H54 (cell line): ENCODE measurements at regions not wholly inside any gene's neighbourhood (a gene's known extent, or its start where the extent isn't known, plus 50 kb on each side); places are given as distances from the start of the nearest gene placed in this dataset.

Experiments used
- DNase-seq: peaks from one replicate; pipeline ENCODE4 v3.0.0; 2011; ENCODE audit warnings: low spot score, mixed read lengths; ENCODE audit not compliant: insufficient read length
- FAIRE-seq: peaks from 3 replicates; lab custom pipeline; 2011; peaks lifted over from hg19 to GRCh38; lab: Jason Lieb, UNC
- POLR2A ChIP-seq: IDR thresholded peaks from 2 replicates; pipeline ENCODE4 v1.6.1; 2011; ENCODE audit warnings: low read depth, mild to moderate bottlenecking, low read length

DNA sequence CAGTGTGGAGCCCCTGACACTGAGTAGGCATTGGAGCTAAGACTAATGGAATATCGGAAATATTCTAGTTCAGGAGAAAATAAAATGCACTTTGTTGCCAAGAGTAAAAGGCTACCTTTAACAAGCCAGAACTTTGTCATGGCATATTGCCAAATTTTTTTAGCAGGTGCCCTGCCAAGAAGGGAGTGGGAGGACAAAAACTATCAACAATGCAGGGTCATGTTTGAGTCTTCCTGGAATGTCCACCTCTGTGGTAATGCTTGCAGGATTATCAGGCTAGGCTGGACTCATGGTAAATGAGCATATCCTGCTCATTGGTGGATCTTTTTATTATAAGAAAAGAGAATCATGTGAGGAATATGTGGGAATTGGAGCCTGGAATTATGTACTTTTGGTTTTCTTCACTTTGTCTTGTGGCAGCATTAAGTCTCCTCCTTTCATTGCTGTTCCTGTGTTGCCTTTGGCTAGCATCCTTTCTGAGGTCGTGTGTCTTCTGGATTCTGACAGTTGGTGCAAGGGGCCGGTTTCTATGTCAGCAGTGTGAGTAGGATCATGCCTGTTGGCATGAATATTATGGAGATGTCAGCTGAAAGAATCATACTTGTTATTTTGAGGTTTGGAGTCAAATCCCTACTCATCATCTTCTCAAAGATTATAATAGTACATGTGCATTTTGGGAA, 122.9 kb upstream of the SPRY2 start:
- DNase-seq (no peak), FAIRE-seq (no peak)
- no peak for TF ChIP-seq POLR2A

DNA sequence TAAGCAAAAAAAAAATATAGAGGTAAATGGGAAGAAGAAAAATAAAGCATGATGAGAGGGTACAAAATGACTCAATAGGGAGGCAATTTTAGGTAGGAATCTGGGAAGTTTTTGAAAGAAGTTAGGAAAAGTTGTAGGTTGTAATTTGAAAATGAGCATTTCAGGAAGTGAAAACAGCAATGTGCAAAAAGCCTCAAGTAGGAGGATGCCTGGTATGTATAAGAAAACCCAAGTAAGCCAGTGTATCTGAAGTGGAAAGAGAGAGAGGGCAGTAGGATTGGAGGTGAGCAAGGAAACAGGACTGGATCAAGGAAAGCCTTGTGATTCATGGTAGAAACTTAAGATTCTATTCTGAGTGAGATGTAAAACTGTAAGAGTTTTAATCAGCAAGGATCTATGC, 121.6 kb upstream of the SPRY2 start:
- DNase-seq (no peak), FAIRE-seq (no peak)
- TF ChIP-seq POLR2A = no peak

DNA sequence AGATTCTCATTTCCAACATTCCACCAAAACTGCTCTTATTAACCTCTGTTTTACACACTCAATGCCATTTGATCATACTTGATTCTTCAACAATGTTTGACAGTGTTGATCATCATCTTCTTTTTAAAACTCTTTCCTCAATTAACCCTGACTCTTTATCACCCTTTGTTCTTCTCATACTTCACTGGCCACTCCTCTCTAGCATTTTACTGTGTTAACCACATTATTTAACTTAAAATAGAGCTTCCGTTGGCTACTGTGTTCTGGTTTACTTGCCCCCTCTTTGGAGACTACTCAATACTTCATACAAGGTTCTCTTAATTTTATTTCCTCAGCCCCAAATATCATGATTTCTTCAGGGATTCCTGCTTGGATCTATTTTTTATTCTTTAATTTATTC, 121.1 kb upstream of the SPRY2 start:
- no peak for FAIRE-seq
- DNase-seq = no peak
- no peak for TF ChIP-seq POLR2A

DNA sequence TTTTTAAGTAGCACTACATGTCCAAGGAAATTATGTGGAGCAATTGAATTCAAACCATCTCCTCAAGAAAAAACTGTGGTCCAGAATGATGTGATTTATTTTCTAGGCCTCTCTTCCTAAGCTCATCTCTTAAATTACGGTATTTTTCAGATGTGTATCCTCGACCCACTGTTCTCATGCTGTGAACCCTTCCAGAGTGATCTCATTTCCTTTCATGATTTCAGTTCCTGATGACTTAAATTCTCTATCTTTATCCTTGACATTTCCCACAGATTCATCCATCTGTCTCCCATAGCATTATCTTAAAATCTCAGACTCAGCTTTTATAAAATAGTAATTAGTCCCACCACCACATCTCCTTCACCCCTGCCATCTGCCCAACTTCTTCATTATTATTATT, 117.6 kb upstream of the SPRY2 start:
- FAIRE-seq (no peak), DNase-seq (no peak)
- no peak for TF ChIP-seq POLR2A

DNA sequence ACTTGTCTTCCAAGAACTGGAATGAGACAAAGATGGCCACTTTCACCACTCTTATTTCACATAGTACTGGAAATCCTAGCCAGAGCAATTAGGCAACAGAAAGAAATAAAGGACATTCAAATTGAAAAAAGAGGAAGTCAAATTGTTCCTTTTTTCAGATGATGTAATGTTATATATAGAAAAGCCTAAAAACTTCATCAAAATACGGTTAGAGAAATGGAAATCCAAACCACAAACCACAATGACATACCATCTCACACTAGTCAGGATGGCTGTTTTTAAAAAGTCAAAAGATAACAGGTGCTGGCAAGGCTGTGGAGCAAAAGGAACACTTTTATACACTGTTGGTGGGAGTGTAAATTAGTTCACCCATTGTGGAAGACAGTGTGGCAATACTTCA, 113.3 kb upstream of the SPRY2 start:
- DNase-seq = no peak
- no peak for TF ChIP-seq POLR2A
- no peak for FAIRE-seq

DNA sequence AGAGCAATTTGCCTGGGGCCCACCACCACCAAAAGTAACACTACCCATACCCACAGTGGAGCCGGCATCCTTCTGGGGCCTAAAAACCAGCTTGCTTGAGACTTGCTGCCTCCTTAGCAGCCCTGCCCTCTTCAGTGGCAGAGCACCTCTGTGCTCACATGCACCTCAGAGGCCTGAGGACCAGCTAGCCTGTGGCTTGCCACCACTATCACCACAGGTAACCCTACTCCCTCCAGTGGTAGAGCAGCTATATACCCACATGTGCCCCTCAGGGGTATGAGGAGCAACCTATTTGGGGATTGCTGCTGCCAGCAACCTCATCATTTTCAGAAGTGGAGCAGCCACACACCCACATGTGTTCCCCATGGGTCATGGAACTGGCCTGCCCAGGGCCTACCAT, 111.4 kb upstream of the SPRY2 start:
- FAIRE-seq = no peak
- TF ChIP-seq POLR2A = no peak
- DNase-seq = no peak

DNA sequence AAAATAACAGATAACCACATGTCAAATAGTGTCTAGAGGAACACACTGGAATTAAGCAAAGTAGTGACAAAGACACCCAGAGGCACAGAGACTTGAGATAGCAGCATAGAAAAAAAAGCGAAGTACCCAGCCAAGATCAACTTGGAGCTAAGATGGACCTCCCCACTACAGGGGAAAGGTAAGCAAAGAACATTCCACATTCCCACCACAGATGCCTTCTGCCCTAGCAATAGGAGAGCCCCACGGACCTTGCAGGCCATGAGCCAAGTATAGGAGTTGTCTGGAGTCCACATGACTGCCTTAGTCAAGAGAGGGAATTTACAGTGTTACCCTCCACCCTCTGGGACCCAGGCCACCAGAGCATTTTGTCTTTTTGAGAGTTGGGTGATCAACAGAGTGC, 110.7 kb upstream of the SPRY2 start:
- no peak for TF ChIP-seq POLR2A
- FAIRE-seq (no peak), DNase-seq (no peak)

DNA sequence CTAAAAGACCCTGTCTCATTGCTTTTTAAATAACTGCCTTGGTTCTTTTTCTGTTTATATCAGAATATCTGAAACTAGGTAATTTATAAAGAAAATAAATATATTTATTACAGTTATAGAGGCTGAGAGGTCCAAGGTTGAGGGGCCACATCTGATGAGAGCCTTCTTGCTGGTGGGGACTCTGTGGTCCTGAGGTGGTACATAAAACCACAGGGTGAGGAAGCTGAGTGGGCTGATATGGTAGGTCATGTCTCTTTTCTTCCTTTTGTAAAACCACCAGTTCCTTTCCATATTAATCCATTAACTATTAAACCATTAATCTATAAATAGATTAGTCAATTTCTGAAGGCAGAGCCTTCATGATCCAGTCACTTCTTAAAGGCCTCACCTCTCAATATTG, 109.5 kb upstream of the SPRY2 start:
- DNase-seq = no peak
- no peak for FAIRE-seq
- TF ChIP-seq POLR2A = no peak

DNA sequence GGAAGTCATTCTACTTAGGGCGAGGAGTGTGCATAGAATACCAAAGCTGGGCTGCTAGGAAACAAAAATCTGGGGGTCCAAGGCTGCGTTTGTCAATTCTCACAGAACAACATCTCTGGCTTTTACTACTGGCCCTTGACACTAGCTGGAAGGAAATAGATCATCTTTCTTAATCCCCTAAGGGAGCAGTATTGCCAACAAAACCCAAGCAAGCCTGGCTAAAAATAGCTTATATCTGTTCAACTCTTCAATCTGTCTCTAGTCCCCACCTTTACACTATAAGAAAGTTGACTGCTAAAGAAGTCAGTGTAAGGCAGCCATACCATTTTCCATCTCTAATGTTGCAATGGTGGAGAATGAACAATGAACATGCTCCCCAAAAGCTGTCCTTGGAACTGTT, 107.8 kb upstream of the SPRY2 start:
- TF ChIP-seq POLR2A = no peak
- no peak for DNase-seq
- FAIRE-seq = no peak

DNA sequence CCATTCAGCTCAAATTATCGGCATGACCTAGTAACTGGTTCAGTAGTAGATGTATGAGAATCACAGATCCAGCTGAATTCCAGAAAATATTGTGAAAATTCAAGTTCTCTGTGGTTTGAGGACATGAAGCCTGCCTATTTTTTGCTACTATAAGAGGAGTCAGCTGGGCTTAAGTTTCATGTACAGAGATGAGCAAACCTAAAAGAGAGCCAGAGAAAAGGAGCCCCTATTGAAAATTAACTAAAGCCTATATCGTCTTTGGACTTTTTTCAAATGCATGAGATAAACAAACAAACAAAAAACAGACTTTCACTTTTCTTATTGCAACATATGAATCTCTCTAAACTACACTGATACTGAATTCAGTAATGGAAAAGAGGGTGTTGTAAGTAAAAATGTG, 106.8 kb upstream of the SPRY2 start:
- FAIRE-seq (no peak), DNase-seq (no peak)
- TF ChIP-seq POLR2A = no peak

DNA sequence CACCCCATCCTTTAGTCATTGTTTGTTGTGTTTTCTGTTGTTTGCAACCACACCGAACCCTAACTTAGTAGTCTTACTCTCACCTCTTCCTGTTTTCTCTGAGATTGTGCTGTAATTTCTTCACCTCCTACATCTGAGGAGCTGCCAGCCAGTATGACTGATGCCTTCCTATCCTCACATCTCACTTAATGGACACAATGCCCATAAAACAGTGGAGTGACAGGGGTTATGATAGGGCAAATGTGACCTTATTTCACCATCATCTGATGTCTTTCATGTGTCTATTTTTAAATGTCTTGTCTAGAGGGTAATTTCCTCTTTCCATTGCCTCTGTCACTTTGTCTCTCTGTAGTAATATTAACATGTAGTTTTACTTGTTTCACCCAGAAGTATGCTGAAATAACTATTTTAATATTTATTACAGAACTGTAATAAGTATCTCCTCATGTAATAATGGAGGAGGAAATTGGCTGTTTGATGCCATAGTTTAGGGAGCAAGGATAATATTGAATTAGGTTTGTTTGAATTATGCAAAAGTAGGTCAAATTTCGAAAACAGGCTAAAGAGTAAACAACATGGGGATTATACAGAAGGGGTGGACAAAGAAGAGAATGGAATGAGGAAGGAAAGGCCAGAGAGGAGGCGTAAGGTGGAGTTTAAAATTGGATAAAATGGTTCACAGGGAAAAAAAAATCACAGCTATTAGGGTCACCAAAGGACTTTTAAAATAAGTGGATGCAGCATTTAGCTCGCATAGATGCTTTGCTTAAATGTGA, 103.5 kb upstream of the SPRY2 start:
- FAIRE-seq = no peak
- DNase-seq = no peak
- TF ChIP-seq POLR2A = no peak

DNA sequence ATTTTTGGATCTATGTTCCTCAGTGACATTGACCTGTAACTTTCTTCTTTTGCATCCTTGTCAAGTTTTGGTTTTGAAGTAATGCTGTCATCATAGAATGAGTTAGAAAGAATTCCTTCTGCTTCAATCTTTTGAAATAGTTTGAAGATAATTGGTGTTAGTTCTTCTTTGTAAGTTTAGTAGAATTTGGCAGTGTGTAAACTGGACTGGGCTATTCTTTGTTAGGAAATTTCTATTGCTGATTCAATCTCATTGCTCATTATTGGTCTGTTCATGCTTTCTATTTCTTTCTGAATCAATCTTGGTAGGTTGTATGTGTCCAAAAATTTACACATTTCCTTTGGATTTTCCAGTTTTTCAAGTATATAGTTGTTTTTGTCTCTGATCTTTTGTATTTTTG, 101.7 kb upstream of the SPRY2 start:
- FAIRE-seq (no peak), DNase-seq (no peak)
- no peak for TF ChIP-seq POLR2A

DNA sequence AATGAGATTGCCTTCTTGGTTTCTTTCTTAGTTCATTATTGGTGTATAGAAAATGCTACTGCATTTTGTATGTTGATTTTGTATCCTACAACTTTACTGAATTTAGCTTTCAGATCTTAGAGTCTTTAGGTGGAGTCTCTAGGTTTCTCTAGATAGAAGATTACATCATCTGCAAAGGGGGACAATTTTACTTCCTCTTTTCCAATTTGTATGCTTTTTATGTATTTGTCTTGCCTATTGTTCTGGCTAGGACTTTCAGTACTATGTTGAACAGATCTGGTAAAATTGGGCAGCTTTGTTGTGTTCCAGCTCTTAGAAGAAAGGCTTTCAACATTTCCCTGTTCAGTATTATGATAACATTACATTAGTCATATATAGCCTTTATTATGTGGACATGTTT, 101.0 kb upstream of the SPRY2 start:
- no peak for TF ChIP-seq POLR2A
- DNase-seq (no peak), FAIRE-seq (no peak)

DNA sequence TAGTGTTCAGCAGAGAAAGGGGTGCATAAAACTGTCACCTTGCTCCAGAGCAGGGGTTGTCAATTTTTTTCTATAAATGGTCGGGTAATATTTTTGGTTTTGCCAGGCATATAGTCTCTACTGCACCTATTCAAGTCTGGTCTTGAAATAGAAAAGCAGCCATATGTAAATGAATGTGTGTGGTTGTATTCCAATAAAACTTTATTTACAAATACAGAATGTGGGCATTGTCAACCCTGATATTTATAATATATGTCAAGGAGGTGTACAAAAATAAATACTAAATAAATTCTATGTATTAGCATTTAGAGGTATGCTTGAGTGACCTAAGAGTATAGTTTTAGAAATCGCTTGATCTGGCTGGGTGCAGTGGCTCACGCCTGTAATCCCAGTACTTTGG, 97.6 kb upstream of the SPRY2 start:
- FAIRE-seq (no peak), DNase-seq (no peak)
- TF ChIP-seq POLR2A = no peak

DNA sequence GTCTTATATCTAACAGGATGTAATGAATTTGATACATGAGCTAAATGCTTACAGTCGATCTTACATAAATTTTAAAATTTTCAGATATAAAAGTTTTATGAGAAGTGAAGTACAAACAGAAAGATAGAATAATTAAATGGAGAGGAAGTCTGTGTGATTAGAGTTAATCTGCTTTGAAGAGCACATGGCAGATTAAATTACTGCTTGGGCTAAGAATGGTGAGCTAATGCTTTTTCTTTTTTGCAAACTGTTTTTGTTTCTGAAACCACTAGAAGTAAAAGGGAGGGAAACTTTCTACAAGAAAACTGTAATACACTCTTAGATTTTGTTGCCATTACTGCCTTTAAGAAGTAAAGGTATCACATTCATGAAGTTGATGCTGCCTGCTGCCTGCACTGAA, 96.3 kb upstream of the SPRY2 start:
- TF ChIP-seq POLR2A = no peak
- no peak for FAIRE-seq
- no peak for DNase-seq

DNA sequence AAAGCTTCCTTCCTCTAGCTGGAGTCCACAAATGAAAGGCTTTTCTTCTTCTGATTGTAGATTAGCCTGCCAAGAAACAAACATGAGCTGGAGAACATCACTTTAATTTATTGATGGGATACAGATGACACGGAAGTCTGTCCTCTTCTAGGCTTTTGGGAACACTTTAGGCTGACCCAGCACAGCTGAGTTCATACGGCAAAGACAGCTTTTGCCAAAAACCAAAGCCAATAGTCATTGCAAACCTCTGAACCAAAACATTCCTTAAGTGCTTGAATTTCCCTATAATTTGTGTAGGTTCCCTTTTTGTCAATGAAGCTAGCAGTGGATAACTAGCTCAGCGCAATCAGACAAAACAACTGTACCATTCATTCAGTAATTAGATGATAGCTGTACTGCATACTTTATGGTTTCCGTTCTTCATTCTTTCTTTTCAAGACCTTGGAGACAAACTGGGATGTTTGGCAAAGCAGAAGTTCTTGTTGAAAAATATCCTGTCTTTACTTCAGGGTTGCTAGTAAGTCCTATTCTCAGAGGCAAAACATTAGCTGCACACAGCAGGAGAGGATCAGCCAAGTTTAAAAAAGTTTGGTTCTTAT, 95.7 kb upstream of the SPRY2 start:
- FAIRE-seq (no peak), DNase-seq (no peak)
- TF ChIP-seq POLR2A = no peak
